ENCODE measurements at regions not wholly inside any gene's neighbourhood (a gene's known extent, or its start where the extent isn't known, plus 50 kb on each side); places are given as distances from the start of the nearest gene placed in this dataset.

DNA sequence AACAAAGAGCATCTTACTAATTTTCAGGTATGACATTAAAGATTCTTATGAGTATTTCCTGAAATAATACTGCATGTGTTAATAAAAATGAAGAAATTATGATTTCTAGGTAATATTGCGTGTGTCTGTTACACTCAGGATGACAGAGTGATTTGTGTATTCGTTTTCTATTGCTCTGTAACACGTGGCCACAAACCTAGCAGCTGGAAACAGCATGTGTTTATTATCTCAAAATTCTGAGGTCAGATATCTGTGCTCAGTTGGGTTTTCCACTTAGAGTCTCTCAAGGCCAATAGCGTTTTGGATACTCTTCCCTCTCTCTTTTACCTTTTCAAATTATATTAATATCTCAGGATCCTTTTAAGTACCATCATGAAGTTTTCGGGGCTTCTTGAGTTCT lies 667.9 kb upstream of the CDH7 start:
- TF ChIP-seq GLIS3 (CRISPR knock-in tag; IDR thresholded peaks at IDR 0.05): no peak
- TF ChIP-seq ZFP30 (CRISPR knock-in tag; IDR thresholded peaks at IDR 0.05): no peak
- TF ChIP-seq ZFP3 (CRISPR knock-in tag; IDR thresholded peaks at IDR 0.05): no peak
- TF ChIP-seq, protein P1, sequence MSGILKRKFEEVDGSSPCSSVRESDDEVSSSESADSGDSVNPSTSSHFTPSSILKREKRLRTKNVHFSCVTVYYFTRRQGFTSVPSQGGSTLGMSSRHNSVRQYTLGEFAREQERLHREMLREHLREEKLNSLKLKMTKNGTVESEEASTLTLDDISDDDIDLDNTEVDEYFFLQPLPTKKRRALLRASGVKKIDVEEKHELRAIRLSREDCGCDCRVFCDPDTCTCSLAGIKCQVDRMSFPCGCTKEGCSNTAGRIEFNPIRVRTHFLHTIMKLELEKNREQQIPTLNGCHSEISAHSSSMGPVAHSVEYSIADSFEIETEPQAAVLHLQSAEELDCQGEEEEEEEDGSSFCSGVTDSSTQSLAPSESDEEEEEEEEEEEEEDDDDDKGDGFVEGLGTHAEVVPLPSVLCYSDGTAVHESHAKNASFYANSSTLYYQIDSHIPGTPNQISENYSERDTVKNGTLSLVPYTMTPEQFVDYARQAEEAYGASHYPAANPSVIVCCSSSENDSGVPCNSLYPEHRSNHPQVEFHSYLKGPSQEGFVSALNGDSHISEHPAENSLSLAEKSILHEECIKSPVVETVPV (CRISPR knock-in tag; IDR thresholded peaks at IDR 0.05): no peak
